Activated CD4-positive, alpha-beta memory T cell treated with anti-CD3 and anti-CD28 coated beads for 36 hours (primary cell): ENCODE measurements at regions not wholly inside any gene's neighbourhood (a gene's known extent, or its start where the extent isn't known, plus 50 kb on each side); places are given as distances from the start of the nearest gene placed in this dataset.

ENCODE experiments used
- CTCF ChIA-PET: fragments of 350-600 bp; sonication (Branson Sonifier 250); formaldehyde crosslinking; loops from one replicate; lab custom pipeline; 2021; ENCODE audit warnings: antibody characterized with exemption, inconsistent platforms; lab: Charles Lee
- POLR2A ChIA-PET: fragments of 350-600 bp; sonication (Branson Sonifier 250); formaldehyde crosslinking; loops from one replicate; lab custom pipeline; 2021; ENCODE audit warnings: antibody characterized with exemption; lab: Charles Lee
- DNase-seq: peaks from one replicate; pipeline ENCODE4 v3.0.0-alpha.2; 2020
- H3K27ac Mint-ChIP-seq: one replicate; pipeline ENCODE4 v1.8.0; 2021; ENCODE audit warnings: mixed read lengths
- H3K27me3 Mint-ChIP-seq: one replicate; pipeline ENCODE4 v1.8.0; 2021; ENCODE audit warnings: mixed read lengths
- H3K36me3 Mint-ChIP-seq: one replicate; pipeline ENCODE4 v1.8.0; 2021; ENCODE audit warnings: mixed read lengths
- H3K4me1 Mint-ChIP-seq: one replicate; pipeline ENCODE4 v1.8.0; 2021; ENCODE audit warnings: low read depth, mixed read lengths
- H3K4me3 Mint-ChIP-seq: one replicate; pipeline ENCODE4 v1.8.0; 2021; ENCODE audit warnings: mild to moderate bottlenecking, mixed read lengths
- H3K9me3 Mint-ChIP-seq: one replicate; pipeline ENCODE4 v1.8.0; 2021; ENCODE audit warnings: mixed read lengths
- intact Hi-C: fragments of 100-400 bp; cut with micrococcal nuclease; formaldehyde crosslinking; loops from one replicate; pipeline ENCODE4 v1.15.1; 2023

DNA sequence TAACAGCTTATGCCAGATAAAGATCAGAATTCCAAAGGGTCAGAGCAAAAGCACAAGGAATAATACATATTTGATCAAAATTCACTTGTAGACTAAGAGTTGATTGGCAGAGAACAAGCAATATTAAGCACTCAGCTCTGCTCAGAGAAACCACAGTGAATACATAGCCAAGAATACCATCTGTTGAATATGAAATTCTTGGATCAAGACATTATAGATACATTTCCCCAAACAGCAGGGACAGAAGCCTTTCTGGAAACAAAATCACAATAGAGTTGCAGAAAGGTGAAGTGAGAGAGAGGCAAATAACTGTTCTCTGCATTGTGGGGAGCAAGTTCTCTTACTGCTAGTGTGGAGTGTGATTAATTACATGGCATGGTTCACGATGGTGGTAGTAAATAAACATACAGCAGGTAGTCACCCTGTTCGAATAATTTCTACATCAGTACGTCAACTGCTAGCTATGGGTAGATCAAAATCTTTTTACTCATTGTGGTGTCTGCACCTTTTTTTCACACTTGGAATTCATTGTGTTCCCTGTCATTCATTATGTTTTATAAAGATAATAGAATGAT, 366.7 kb downstream of the PCDH7 start:
- CTCF ChIA-PET, result no interaction called here
- H3K4me3 Mint-ChIP-seq, result no peak overlapping the region
- H3K27me3 Mint-ChIP-seq, result no peaks in the 10 kb centered on the region
- H3K27ac Mint-ChIP-seq, result no peak overlapping the region
- no peaks in the 10 kb centered on the region for H3K4me1 Mint-ChIP-seq
- H3K9me3 Mint-ChIP-seq, result no peaks in the 10 kb centered on the region
- POLR2A ChIA-PET, result no interaction called here
- intact Hi-C loops, result no loop called here
- no peaks in the 10 kb centered on the region for H3K36me3 Mint-ChIP-seq
- DNase-seq, result no peak

DNA sequence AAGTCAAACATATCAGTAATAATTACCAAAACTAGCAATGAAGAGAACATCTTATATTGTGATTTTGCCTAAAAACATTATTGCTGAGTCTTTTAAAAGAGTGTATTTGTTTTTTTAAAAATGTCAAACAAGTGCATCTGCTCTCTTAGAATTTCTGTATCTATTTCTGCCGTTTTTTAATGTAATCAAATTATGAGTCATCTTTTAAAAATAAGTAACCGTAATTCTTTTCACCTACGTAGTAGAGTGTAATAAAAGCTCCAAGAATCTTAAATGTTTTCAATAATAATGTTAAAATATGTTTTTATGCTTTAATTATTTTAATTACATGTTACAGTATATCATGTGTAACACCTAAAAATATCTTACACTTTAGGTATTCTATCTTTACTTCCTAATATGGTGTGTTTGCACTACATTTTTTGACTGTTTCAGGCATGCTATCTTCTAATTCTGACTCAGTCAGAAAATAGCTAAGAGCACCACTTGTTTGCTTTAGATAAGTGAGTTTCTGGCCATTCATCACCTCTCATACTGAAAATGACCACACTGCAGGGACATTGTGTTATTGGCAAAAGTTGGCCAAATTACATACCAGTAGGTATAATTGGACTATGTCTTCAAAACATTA, 368.5 kb downstream of the PCDH7 start:
- Mint-ChIP-seq H3K27me3 (no peaks in the 10 kb centered on the region), H3K4me1 (no peaks in the 10 kb centered on the region), H3K36me3 (no peaks in the 10 kb centered on the region), H3K9me3 (no peaks in the 10 kb centered on the region), H3K27ac (no peak overlapping the region), H3K4me3 (no peak overlapping the region)
- no peak for DNase-seq
- POLR2A ChIA-PET, result no interaction called here
- intact Hi-C loops, result no loop called here
- CTCF ChIA-PET, result no interaction called here

DNA sequence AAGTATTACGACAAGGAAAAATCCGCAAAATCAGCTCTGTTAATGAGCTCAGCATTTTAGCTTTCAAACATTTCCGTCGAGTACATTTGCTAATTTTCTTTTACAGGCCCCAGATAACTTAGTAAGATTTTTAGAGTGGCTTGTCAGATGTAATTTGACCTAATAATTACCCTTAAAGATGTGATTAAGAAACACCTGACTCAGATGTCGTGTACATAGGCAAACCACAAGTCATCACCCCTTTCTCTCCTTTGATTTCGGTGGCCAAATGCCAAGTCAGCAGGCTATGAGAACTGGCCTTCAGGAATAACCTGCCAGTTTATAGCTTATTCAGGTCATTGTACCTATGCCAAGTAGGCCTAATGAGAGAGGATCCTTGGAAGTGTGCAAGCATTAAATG, 369.6 kb downstream of the PCDH7 start:
- ChIA-PET POLR2A (no interaction called here), CTCF (no interaction called here)
- peaks cover 6% of the 10 kb centered on the region for H3K9me3 Mint-ChIP-seq
- no peak overlapping the region for H3K4me3 Mint-ChIP-seq
- H3K4me1 Mint-ChIP-seq, result no peaks in the 10 kb centered on the region
- H3K27me3 Mint-ChIP-seq, result no peaks in the 10 kb centered on the region
- H3K36me3 Mint-ChIP-seq, result no peaks in the 10 kb centered on the region
- intact Hi-C loops, result no loop called here
- no peak overlapping the region for H3K27ac Mint-ChIP-seq
- DNase-seq, result no peak

DNA sequence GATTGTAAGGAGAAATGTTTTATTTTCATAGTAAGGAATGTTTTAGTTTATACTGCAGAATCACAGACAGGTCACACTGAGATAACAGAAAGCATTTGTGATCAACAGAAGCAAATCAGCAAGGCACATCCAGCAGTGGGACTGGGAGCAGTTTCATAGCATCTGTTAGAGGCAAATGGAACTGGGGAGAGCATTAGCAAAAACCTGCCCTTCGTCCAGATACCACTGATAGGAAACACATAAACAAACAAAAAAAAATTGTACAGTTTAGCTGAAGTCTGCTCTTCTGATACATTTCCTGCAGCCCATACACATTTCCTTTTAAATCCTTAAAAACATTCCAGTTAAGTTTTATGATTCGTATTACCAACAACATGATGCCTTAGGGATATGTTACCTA, 374.3 kb downstream of the PCDH7 start:
- CTCF ChIA-PET, result no interaction called here
- Mint-ChIP-seq H3K4me3 (no peak overlapping the region), H3K27ac (no peak overlapping the region), H3K9me3 (peaks cover 10% of the 10 kb centered on the region), H3K36me3 (no peaks in the 10 kb centered on the region), H3K27me3 (no peaks in the 10 kb centered on the region), H3K4me1 (no peaks in the 10 kb centered on the region)
- no peak for DNase-seq
- intact Hi-C loops, result no loop called here
- POLR2A ChIA-PET, result no interaction called here

DNA sequence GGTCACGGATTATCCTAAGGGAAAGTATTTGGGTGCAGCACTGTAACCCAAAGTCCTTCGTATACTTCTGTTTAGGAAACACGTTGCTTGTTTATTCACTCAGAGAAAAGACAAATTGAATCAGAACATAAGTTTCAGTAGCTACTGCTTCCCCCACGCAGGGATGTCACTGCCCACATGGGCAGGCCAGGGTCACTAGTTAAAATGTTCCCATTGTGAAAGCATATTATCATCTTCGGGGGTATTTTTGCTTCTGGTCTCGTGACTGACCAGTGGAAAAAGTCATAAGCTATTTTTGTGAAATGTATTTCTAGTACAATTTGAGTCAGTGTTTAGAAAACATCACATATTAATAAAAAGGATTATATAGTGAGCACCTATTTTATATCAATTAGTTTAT, 377.8 kb downstream of the PCDH7 start:
- Mint-ChIP-seq H3K4me1 (no peaks in the 10 kb centered on the region), H3K9me3 (peaks cover 12% of the 10 kb centered on the region), H3K4me3 (no peak overlapping the region), H3K27me3 (no peaks in the 10 kb centered on the region), H3K27ac (no peak overlapping the region), H3K36me3 (no peaks in the 10 kb centered on the region)
- ChIA-PET POLR2A (no interaction called here), CTCF (no interaction called here)
- intact Hi-C loops, result no loop called here
- no peak for DNase-seq

DNA sequence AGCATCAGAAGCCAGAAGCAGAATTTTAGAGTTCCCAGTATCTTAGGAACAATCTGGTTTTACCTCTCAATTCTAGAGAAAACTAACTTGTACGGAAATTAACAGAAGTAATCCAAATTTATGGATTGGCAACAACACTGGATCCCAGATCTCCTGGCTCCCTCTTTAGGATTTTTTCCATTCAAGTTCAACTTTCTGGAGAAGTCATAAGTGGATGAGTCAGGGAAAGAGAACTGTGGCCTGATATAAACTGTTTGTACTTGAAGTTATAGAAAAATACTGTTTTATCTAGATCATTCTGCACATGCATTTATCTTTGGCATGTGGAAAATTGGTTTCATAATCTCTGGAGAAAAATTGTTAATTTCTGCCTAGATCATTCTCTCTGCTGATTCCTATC, 380.4 kb downstream of the PCDH7 start:
- peaks cover 7% of the 10 kb centered on the region for H3K9me3 Mint-ChIP-seq
- ChIA-PET CTCF (no interaction called here), POLR2A (no interaction called here)
- no peaks in the 10 kb centered on the region for H3K4me1 Mint-ChIP-seq
- H3K4me3 Mint-ChIP-seq, result no peak overlapping the region
- H3K27me3 Mint-ChIP-seq, result no peaks in the 10 kb centered on the region
- no peaks in the 10 kb centered on the region for H3K36me3 Mint-ChIP-seq
- H3K27ac Mint-ChIP-seq, result no peak overlapping the region
- no peak for DNase-seq
- intact Hi-C loops, result no loop called here

DNA sequence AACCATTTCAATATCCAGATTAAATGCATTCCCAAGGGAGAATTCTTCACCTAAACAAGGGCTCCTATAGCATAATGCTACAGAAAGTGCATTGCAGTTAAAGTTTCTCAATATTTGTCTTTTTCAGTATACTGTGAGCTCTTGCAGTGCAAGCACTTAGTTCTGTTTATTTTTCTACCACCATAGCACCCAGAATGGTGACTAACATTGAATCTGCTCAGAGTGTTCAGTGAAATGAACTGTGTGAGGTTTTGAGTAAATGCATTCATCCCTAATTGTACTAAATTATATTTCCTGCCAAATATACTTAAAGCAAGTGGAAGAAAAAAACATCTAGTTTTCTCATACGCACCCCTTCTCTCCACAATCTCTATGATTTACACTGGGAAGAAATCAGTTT, 383.9 kb downstream of the PCDH7 start:
- intact Hi-C loops, result no loop called here

DNA sequence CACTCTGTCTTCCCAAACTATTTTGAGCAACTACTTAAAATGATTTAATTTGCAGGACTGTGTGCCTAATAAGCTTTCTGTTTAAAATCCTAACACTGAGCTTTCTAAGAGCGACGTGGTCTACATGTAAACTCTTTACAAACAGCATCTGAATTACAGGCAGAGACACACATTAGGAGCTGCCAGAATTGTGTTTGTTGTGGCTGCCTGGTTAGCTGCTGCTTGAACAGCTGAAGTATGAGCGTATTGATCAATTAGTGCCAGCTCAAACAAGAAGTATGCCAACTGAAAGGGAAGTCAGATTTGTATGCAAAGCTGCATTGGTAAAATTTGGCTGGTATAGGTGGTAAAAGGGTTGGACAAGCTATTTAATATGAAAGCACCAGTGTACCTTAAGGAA, 384.4 kb downstream of the PCDH7 start:
- Mint-ChIP-seq H3K27me3 (no peaks in the 10 kb centered on the region), H3K4me3 (no peak overlapping the region), H3K27ac (no peak overlapping the region), H3K4me1 (no peaks in the 10 kb centered on the region), H3K9me3 (peaks cover 5% of the 10 kb centered on the region), H3K36me3 (no peaks in the 10 kb centered on the region)
- ChIA-PET CTCF (no interaction called here), POLR2A (no interaction called here)
- intact Hi-C loops, result no loop called here
- no peak for DNase-seq

More for the DNA sequence above, 383.9 kb downstream of the PCDH7 start:
- peaks cover 5% of the 10 kb centered on the region for H3K9me3 Mint-ChIP-seq
- H3K27me3 Mint-ChIP-seq, result no peaks in the 10 kb centered on the region
- H3K4me3 Mint-ChIP-seq, result no peak overlapping the region
- no peaks in the 10 kb centered on the region for H3K36me3 Mint-ChIP-seq
- no peak for DNase-seq
- CTCF ChIA-PET, result no interaction called here
- no peaks in the 10 kb centered on the region for H3K4me1 Mint-ChIP-seq
- no peak overlapping the region for H3K27ac Mint-ChIP-seq
- POLR2A ChIA-PET, result no interaction called here

DNA sequence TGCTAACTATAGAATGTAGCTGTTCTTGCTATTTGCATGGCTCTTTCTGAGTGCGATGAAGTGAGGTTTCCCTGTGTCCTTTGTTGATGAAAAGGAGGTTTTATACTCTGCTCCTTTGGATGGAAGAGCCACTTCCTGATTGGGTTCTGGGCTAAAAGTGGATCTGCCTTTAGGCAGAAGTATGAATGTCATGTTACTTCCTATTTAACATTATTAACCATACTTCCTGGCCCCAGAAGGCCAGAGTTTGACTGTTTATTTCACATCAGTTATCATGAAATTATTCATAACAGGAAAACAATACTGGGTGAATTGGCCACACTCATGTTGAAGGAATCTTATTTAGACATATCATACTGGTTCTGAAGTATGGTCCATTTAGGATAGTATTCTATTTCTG, 386.2 kb downstream of the PCDH7 start:
- Mint-ChIP-seq H3K36me3 (no peaks in the 10 kb centered on the region), H3K4me3 (no peak overlapping the region), H3K4me1 (no peaks in the 10 kb centered on the region), H3K27me3 (no peaks in the 10 kb centered on the region), H3K27ac (no peak overlapping the region), H3K9me3 (peaks cover 5% of the 10 kb centered on the region)
- intact Hi-C loops, result no loop called here
- DNase-seq, result no peak
- CTCF ChIA-PET, result no interaction called here
- POLR2A ChIA-PET, result no interaction called here

DNA sequence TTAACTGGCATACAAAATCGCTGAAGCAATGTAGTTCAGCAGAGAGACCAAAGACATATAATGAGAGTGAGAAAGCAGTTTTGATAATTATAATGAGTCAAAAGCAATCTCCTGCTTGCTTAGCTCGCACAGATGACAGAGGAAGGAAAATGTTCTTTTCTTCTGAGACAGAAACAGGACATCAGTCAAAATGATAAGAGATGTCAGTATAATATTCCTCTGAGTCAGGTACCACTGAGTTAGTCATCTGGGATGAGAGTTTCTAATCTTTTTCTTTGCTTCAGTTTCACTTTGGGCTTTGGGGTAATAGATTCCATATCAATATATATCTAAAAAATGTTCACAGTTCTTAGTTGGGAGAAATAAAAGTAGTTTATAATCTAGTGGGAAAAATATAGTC, 387.2 kb downstream of the PCDH7 start:
- ChIA-PET POLR2A (no interaction called here), CTCF (no interaction called here)
- Mint-ChIP-seq H3K4me3 (no peak overlapping the region), H3K27ac (no peak overlapping the region), H3K27me3 (no peaks in the 10 kb centered on the region), H3K4me1 (no peaks in the 10 kb centered on the region), H3K36me3 (no peaks in the 10 kb centered on the region), H3K9me3 (peaks cover 3% of the 10 kb centered on the region)
- DNase-seq, result no peak
- intact Hi-C loops, result no loop called here

DNA sequence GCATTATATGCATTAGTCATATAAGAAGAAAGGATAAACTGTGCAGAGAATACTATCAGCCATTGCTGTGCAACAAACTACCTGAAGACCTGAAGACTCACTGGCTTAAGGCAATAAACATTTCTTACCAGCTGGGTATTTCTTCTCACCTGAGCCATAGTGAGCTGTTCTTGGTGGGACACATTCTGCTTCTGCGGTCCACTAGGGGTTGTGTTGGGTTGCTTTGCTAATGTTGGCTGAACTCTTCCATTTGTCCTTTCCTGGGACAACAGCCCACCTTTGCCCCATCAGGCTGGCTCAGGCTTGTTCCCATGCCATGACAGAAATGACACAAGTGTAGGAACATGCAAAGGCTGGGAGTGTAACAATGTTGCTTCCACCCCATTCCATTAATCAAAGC, 388.6 kb downstream of the PCDH7 start:
- H3K36me3 Mint-ChIP-seq, result no peaks in the 10 kb centered on the region
- H3K27ac Mint-ChIP-seq, result no peak overlapping the region
- POLR2A ChIA-PET, result no interaction called here
- no peaks in the 10 kb centered on the region for H3K4me1 Mint-ChIP-seq
- CTCF ChIA-PET, result no interaction called here
- DNase-seq, result no peak
- H3K4me3 Mint-ChIP-seq, result no peak overlapping the region
- H3K27me3 Mint-ChIP-seq, result no peaks in the 10 kb centered on the region
- intact Hi-C loops, result no loop called here
- peaks cover 3% of the 10 kb centered on the region for H3K9me3 Mint-ChIP-seq

DNA sequence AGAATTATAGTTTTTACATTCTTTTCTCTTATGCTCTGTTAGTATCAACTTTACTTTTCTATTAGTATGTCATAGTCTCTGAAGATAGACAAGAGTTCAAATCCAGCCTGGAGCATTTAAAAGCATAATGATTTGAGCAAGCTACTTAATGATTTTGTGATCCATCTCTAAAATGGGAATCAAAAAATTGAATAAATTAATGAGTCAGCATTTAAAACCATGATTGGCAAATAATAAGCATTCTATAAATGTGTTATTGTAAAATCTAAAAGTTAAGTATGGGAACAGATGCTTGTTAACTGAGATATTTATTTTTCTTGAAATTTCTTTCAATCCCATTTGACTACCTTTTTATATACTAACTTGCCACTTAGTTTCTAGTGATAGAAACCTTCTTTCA, 391.6 kb downstream of the PCDH7 start:
- Mint-ChIP-seq H3K9me3 (peaks cover 3% of the 10 kb centered on the region), H3K27me3 (no peaks in the 10 kb centered on the region), H3K27ac (no peak overlapping the region), H3K4me3 (no peak overlapping the region), H3K4me1 (no peaks in the 10 kb centered on the region), H3K36me3 (no peaks in the 10 kb centered on the region)
- DNase-seq, result no peak
- intact Hi-C loops, result no loop called here
- ChIA-PET POLR2A (no interaction called here), CTCF (no interaction called here)

DNA sequence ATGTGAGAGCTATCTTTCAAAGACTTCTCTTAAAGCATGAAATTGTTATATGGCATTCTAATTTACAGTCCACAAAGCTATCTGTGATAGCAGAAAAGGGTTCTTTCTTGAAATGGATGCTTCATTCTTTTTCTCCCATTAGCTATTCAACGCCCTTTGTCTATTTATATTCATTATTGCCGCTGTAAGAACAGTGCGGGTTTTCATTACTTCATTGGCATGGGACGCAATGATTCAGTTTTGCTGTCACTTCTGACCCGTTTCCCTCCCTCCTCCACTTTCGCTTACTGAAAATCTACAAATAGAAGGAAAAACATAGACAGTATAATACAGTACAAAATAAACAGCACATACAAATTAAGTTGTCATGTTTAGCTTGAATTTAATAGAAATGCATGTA, 394.6 kb downstream of the PCDH7 start:
- no peaks in the 10 kb centered on the region for H3K27me3 Mint-ChIP-seq
- H3K36me3 Mint-ChIP-seq, result no peaks in the 10 kb centered on the region
- no peaks in the 10 kb centered on the region for H3K4me1 Mint-ChIP-seq
- no peak overlapping the region for H3K4me3 Mint-ChIP-seq
- intact Hi-C loops, result no loop called here
- CTCF ChIA-PET, result no interaction called here
- H3K9me3 Mint-ChIP-seq, result no peaks in the 10 kb centered on the region
- POLR2A ChIA-PET, result no interaction called here
- no peak overlapping the region for H3K27ac Mint-ChIP-seq
- DNase-seq, result no peak
